ENCODE measurements at regions not wholly inside any gene's neighbourhood (a gene's known extent, or its start where the extent isn't known, plus 50 kb on each side); places are given as distances from the start of the nearest gene placed in this dataset.

DNA sequence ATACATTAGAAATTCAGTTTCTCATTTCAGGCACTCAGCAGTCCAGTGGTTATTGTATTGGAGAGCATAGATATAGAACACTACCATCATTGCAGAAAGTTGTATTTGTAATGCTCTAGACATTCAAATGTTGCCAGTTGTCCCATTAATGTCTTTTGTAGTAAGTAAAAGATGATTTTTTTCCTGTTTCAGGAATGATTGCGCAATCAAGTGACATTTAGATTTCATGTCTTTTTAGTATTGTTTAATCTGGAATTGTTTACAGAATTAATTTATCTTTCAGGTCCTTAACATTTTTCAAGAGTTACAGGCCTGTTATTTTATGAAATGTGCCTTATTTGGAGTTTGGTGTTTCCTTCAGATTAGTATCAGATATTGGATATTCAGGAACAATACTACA, 134.7 kb downstream of the MSTN start:
- Histone ChIP-seq H3K79me2 (ENCODE audit: insufficient read depth, low read depth) (no peaks in the 10 kb centered on the region), H3K27me3 (ENCODE audit: insufficient read depth, low read depth) (no peaks in the 10 kb centered on the region), H3K4me1 (ENCODE audit: low read depth, poor library complexity, severe bottlenecking) (peaks cover 17% of the 10 kb centered on the region), H3K36me3 (ENCODE audit: insufficient read depth) (no peaks in the 10 kb centered on the region), H3K9ac (no peak overlapping the region), H3K27ac (no peak overlapping the region), H2AFZ (ENCODE audit: low read depth) (no peak overlapping the region), H4K20me1 (ENCODE audit: insufficient read depth) (no peaks in the 10 kb centered on the region), H3K4me3 (IDR thresholded peaks at IDR 0.05; ENCODE audit: insufficient read depth, low read depth, low read length) (no peak overlapping the region), H3K4me2 (no peak overlapping the region)
- TF ChIP-seq, protein P1, sequence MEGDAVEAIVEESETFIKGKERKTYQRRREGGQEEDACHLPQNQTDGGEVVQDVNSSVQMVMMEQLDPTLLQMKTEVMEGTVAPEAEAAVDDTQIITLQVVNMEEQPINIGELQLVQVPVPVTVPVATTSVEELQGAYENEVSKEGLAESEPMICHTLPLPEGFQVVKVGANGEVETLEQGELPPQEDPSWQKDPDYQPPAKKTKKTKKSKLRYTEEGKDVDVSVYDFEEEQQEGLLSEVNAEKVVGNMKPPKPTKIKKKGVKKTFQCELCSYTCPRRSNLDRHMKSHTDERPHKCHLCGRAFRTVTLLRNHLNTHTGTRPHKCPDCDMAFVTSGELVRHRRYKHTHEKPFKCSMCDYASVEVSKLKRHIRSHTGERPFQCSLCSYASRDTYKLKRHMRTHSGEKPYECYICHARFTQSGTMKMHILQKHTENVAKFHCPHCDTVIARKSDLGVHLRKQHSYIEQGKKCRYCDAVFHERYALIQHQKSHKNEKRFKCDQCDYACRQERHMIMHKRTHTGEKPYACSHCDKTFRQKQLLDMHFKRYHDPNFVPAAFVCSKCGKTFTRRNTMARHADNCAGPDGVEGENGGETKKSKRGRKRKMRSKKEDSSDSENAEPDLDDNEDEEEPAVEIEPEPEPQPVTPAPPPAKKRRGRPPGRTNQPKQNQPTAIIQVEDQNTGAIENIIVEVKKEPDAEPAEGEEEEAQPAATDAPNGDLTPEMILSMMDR (conservative IDR thresholded peaks at IDR 0.05; ENCODE audit: low read depth, low read length), result no peak

Measured in KMS-11 (cell line).